ENCODE measurements at regions not wholly inside any gene's neighbourhood (a gene's known extent, or its start where the extent isn't known, plus 50 kb on each side); places are given as distances from the start of the nearest gene placed in this dataset.

- TF ChIP-seq CTCF (IDR thresholded peaks at IDR 0.05) (no peak), POLR2A (IDR thresholded peaks at IDR 0.05) (no peak)
These were observed 283.9 kb downstream of the SEC61B start for GRCh38 chr9:99505936-99506335.

Data from uterus (tissue), 2 donors.